ENCODE measurements at regions not wholly inside any gene's neighbourhood (a gene's known extent, or its start where the extent isn't known, plus 50 kb on each side); places are given as distances from the start of the nearest gene placed in this dataset.

DNA sequence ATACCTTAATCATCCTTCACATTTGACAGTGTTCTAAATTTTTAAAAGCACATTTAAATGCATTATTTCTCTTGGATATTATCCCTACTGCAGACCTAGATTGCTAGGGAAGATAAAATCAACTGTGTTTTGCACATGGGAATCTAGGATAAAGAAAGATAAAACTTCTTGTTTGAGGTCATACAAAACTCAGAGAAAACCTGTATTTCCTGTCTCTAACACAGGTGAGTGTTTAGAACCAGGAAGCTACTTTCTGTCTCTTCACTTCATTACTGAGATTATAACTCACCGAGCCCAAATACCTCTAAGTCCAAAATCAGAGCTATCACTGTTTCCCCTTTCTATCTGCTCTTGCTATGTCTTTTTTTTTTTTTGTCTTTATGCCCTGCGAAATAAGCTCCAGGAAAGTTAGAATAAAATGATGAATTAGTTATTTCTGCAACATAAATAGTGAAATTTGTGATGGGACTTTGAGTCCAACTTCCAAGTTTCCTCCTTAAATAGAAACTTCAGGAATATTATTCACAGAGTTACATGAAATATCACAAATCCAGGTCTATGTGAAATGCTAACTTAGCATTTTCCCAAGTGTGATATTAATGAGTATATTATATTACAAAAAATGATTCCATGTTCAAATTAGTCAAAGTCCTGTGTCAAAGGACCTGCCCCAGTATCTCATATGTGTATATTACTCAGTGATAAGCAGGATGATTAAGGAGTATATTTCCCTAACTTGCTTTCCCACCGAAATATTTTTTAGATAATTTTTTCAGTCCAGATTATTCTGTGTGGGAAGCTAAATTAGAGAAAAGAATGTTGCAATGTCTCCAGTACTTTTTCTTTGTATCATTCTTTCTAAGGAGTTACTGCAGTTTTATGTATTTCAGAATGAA, 226.4 kb downstream of the PLA2G4A start:
- Histone ChIP-seq H3K36me3 (ENCODE audit: insufficient read depth, low read length) (no peaks in the 10 kb centered on the region), H3K9me3 (ENCODE audit: low read length) (no peaks in the 10 kb centered on the region), H4K20me1 (ENCODE audit: insufficient read depth) (no peaks in the 10 kb centered on the region), H3K27me3 (ENCODE audit: insufficient read depth, low read depth, low read length) (no peaks in the 10 kb centered on the region), H3K4me2 (ENCODE audit: low read length) (no peak overlapping the region), H3K9me2 (ENCODE audit: insufficient read depth, low read length) (no peaks in the 10 kb centered on the region), H3K4me3 (ENCODE audit: low read length) (no peak overlapping the region), H3K27ac (ENCODE audit: low read length) (no peak overlapping the region), H3K79me2 (replicated peaks; ENCODE audit: insufficient read depth, low read length) (no peaks in the 10 kb centered on the region), H3F3A (ENCODE audit: insufficient read depth, low read length, poor library complexity, severe bottlenecking) (no peaks in the 10 kb centered on the region), H3K9ac (ENCODE audit: low read length) (no peak overlapping the region), H2AFZ (ENCODE audit: low read depth, low read length) (no peak overlapping the region)
- TF ChIP-seq POLR2AphosphoS5 (IDR thresholded peaks at IDR 0.05) (no peak), SMC3 (conservative IDR thresholded peaks at IDR 0.05; ENCODE audit: poor library complexity) (no peak), RAD21 (conservative IDR thresholded peaks at IDR 0.05) (no peak), CTCF (IDR thresholded peaks at IDR 0.05; ENCODE audit: poor library complexity, severe bottlenecking) (no peak), REST (IDR thresholded peaks at IDR 0.05; ENCODE audit: borderline replicate concordance) (no peak)

DNA sequence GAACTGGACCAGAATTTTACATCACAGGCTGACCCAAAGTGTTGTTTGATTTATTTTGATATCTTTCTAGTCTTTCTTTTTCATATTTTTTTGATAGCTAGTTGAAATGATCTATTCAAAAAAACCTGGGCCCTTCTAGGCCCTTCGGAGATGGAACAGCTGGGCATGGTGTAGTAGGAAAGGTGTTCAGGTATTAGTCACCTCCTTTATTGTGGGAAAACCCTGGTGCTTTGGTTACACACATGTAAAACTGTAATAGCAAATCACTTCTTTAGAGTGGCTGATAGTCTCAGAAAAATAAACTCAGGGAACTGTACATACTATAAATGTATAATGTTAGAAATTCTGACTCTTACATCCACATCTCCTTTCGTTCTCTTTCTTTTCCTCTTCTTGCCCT, 234.5 kb downstream of the PLA2G4A start:
- no peak overlapping the region for H3K4me3 ChIP-seq (ENCODE audit: low read length)
- no peaks in the 10 kb centered on the region for H3K36me3 ChIP-seq (ENCODE audit: insufficient read depth, low read length)
- no peaks in the 10 kb centered on the region for H3K9me3 ChIP-seq (ENCODE audit: low read length)
- H4K20me1 ChIP-seq (ENCODE audit: insufficient read depth): no peaks in the 10 kb centered on the region
- no peak overlapping the region for H2AFZ ChIP-seq (ENCODE audit: low read depth, low read length)
- TF ChIP-seq REST (IDR thresholded peaks at IDR 0.05; ENCODE audit: borderline replicate concordance): no peak
- no peak for TF ChIP-seq SMC3 (conservative IDR thresholded peaks at IDR 0.05; ENCODE audit: poor library complexity)
- no peak for TF ChIP-seq EP300 (conservative IDR thresholded peaks at IDR 0.05; ENCODE audit: poor library complexity, severe bottlenecking)
- no peak for TF ChIP-seq EZH2 (IDR thresholded peaks at IDR 0.05; ENCODE audit: borderline replicate concordance, insufficient read depth, low read length, poor library complexity, severe bottlenecking)
- no peak for TF ChIP-seq TAF1 (IDR thresholded peaks at IDR 0.05; ENCODE audit: low read depth)
- no peak for TF ChIP-seq RAD21 (conservative IDR thresholded peaks at IDR 0.05)
- no peak for TF ChIP-seq POLR2AphosphoS5 (IDR thresholded peaks at IDR 0.05)
- no peak overlapping the region for H3K27ac ChIP-seq (ENCODE audit: low read length)
- no peaks in the 10 kb centered on the region for H3F3A ChIP-seq (ENCODE audit: insufficient read depth, low read length, poor library complexity, severe bottlenecking)
- no peaks in the 10 kb centered on the region for H3K79me2 ChIP-seq (replicated peaks; ENCODE audit: insufficient read depth, low read length)
- no peaks in the 10 kb centered on the region for H3K27me3 ChIP-seq (ENCODE audit: insufficient read depth, low read depth, low read length)
- no peak overlapping the region for H3K4me2 ChIP-seq (ENCODE audit: low read length)
- no peak overlapping the region for H3K9ac ChIP-seq (ENCODE audit: low read length)
- no peaks in the 10 kb centered on the region for H3K9me2 ChIP-seq (ENCODE audit: insufficient read depth, low read length)
